Prostate gland (tissue), 2 donors: ENCODE measurements at regions not wholly inside any gene's neighbourhood (a gene's known extent, or its start where the extent isn't known, plus 50 kb on each side); places are given as distances from the start of the nearest gene placed in this dataset.

Source experiments
- DNase-seq: peaks from one replicate; pipeline ENCODE4 v3.0.0-alpha.2; 2019; ENCODE audit warnings: low spot score
- H3K27ac ChIP-seq, 2 donors: fragments of 200-600 bp; sonication (generic); 2 replicates each; pipeline ENCODE4 v1.5.1; 2017 to 2019
- H3K27me3 ChIP-seq: fragments of 200-600 bp; sonication (generic); replicated peaks from 2 replicates; pipeline ENCODE4 v1.5.1; 2019; ENCODE audit not compliant: insufficient read depth
- H3K36me3 ChIP-seq, 2 donors: fragments of 200-600 bp; sonication (generic); 1 replicate in 1 of 2; 2 replicates in 1 of 2; pipeline versions ENCODE4 v1.5.1 to v1.8.1; 2017 to 2019
- H3K4me1 ChIP-seq: fragments of 200-600 bp; sonication (generic); replicated peaks from 2 replicates; pipeline ENCODE4 v1.5.1; 2019
- H3K4me3 ChIP-seq, 2 donors: fragments of 200-600 bp; sonication (generic); 2 replicates each; pipeline ENCODE4 v1.5.1; 2017 to 2019
- H3K9me3 ChIP-seq: fragments of 200-600 bp; sonication (generic); 2 replicates; pipeline ENCODE4 v1.5.1; 2017
- POLR2A ChIP-seq: fragments of 450-650 bp; IDR thresholded peaks from one replicate; pipeline ENCODE4 v1.6.1; 2016; ENCODE audit warnings: antibody characterized with exemption, mild to moderate bottlenecking
- POLR2AphosphoS5 ChIP-seq: sonication (generic); formaldehyde crosslinking; IDR thresholded peaks from one replicate; pipeline ENCODE4 v1.6.1; 2017; ENCODE audit warnings: antibody characterized with exemption
- WGBS: methylation state at CpG from one replicate; pipeline ENCODE4 v1.1.5; 2018; 5-methylcytosine and 5-hydroxymethylcytosine counted together
- intact Hi-C: fragments of 100-400 bp; cut with DNase I; formaldehyde crosslinking; loops from one replicate; pipeline ENCODE4 v1.14.2; 2022
- TF ChIP-seq, protein P1 (sequence below), 4 experiments: fragments of 200-600 bp in 2 of 4; fragments of 450-650 bp in 2 of 4; sonication (generic) in 2 of 4; IDR thresholded peaks; 1 replicate in 3 of 4; 2 replicates in 1 of 4; pipeline ENCODE4 v1.5.1; 2016 to 2019; ENCODE audit warnings: antibody characterized with exemption in 4 of 4, mild to moderate bottlenecking in 2 of 4, moderate library complexity in 2 of 4

GRCh38 chr18:24530630-24531111 lies 70.2 kb downstream of the HRH4 start:
- WGBS, result 7% methylated on average over 6 of the region's 6 CpGs
- H3K9me3 ChIP-seq, result no peaks in the 10 kb centered on the region
- no peaks in the 10 kb centered on the region for H3K36me3 ChIP-seq
- TF ChIP-seq POLR2AphosphoS5, result no peak
- TF ChIP-seq, protein P1, sequence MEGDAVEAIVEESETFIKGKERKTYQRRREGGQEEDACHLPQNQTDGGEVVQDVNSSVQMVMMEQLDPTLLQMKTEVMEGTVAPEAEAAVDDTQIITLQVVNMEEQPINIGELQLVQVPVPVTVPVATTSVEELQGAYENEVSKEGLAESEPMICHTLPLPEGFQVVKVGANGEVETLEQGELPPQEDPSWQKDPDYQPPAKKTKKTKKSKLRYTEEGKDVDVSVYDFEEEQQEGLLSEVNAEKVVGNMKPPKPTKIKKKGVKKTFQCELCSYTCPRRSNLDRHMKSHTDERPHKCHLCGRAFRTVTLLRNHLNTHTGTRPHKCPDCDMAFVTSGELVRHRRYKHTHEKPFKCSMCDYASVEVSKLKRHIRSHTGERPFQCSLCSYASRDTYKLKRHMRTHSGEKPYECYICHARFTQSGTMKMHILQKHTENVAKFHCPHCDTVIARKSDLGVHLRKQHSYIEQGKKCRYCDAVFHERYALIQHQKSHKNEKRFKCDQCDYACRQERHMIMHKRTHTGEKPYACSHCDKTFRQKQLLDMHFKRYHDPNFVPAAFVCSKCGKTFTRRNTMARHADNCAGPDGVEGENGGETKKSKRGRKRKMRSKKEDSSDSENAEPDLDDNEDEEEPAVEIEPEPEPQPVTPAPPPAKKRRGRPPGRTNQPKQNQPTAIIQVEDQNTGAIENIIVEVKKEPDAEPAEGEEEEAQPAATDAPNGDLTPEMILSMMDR (IDR thresholded peaks at IDR 0.05), result no peak
- TF ChIP-seq POLR2A, result no peak
- no peaks in the 10 kb centered on the region for H3K4me1 ChIP-seq
- DNase-seq, result no peak
- H3K27me3 ChIP-seq, result no peaks in the 10 kb centered on the region
- H3K4me3 ChIP-seq, result no peak overlapping the region
- intact Hi-C loops, result no loop called here
- H3K27ac ChIP-seq, result no peak overlapping the region

DNA sequence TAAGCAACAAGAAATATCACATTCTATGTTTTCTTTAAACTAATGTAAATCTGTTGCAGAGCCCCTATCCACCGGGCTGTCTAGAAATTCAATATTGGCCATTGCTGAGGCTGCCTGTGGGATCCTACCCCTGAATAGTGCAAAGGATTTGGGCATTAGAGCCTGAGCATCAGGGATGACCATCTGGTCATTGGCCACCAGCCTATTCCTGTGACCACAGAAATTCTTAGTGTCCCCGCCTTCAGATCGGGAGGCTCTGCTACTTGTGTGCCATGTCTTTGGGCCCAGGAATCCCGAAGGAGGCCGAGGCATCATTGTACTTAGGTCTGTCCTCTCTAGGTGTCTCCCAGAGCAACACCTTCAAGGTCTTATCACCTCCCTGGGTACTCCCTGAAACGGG lies 73.8 kb downstream of the HRH4 start:
- WGBS, result 98% methylated on average over 6 of the region's 6 CpGs
- Histone ChIP-seq H3K9me3 (no peaks in the 10 kb centered on the region), H3K4me1 (no peaks in the 10 kb centered on the region), H3K27ac (no peak overlapping the region), H3K4me3 (no peak overlapping the region), H3K27me3 (no peaks in the 10 kb centered on the region), H3K36me3 (no peaks in the 10 kb centered on the region)
- DNase-seq, result no peak
- TF ChIP-seq, protein P1 (IDR thresholded peaks at IDR 0.05), result no peak
- TF ChIP-seq POLR2AphosphoS5, result no peak
- intact Hi-C loops, result no loop called here

GRCh38 chr18:24534737-24535136 lies 74.3 kb downstream of the HRH4 start:
- Histone ChIP-seq H3K27ac (no peak overlapping the region), H3K27me3 (no peaks in the 10 kb centered on the region), H3K4me1 (no peaks in the 10 kb centered on the region), H3K36me3 (no peaks in the 10 kb centered on the region), H3K4me3 (no peak overlapping the region), H3K9me3 (no peaks in the 10 kb centered on the region)
- DNase-seq, result no peak
- TF ChIP-seq, protein P1 (IDR thresholded peaks at IDR 0.05), result no peak
- TF ChIP-seq POLR2AphosphoS5 (no peak), POLR2A (no peak)
- 71% methylated on average over 4 of the region's 4 CpGs for WGBS
- intact Hi-C loops, result no loop called here

DNA sequence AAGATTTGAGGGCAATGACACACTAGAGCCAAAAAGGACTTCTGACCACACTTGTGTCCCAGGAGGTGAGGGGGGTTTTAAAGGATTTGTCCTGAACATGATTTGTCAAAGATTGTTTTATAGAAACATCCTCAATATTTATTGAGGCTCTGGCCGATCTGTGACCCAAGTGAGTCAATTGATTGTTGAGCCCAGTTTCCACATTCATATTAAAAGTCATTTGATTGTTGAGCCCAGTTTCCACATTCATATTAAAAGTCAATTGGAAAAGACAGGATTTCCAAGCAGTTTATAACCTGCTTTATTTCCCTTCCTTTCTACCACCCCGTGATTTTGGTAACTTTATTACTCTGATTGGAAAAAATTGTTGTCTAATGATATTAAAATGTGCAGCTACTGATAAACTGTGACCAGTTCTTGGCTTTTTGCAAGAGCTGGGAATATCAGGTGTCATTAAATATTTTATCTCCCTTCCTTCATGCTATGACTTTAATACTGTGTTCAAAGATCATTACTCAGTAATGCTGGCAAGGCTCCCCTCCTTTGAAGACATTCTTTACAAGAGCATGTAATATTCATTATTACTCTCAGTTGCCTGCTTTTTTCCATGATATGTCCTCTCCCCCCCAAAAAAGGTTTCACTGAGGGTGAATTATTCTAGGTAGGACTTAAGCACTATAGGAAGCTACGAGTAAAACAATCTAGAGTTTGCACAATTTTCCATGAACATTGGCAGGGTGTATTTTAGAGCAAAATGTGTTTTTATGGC lies 75.3 kb downstream of the HRH4 start:
- H3K27ac ChIP-seq, result no peak overlapping the region
- 59% methylated on average over 3 of the region's 3 CpGs for WGBS
- no peak for DNase-seq
- H3K4me1 ChIP-seq, result no peaks in the 10 kb centered on the region
- intact Hi-C loops, result no loop called here
- H3K9me3 ChIP-seq, result no peaks in the 10 kb centered on the region
- no peaks in the 10 kb centered on the region for H3K27me3 ChIP-seq
- TF ChIP-seq, protein P1 (IDR thresholded peaks at IDR 0.05), result no peak
- TF ChIP-seq POLR2A (no peak), POLR2AphosphoS5 (no peak)
- H3K4me3 ChIP-seq, result no peak overlapping the region
- no peaks in the 10 kb centered on the region for H3K36me3 ChIP-seq

GRCh38 chr18:24536326-24536725 lies 75.9 kb downstream of the HRH4 start:
- H3K36me3 ChIP-seq, result no peaks in the 10 kb centered on the region
- intact Hi-C loops, result no loop called here
- WGBS, result 59% methylated on average over 4 of the region's 4 CpGs
- no peak overlapping the region for H3K27ac ChIP-seq
- H3K4me1 ChIP-seq, result no peaks in the 10 kb centered on the region
- H3K4me3 ChIP-seq, result no peak overlapping the region
- no peak for TF ChIP-seq POLR2A
- TF ChIP-seq, protein P1 (IDR thresholded peaks at IDR 0.05), result no peak
- no peak for TF ChIP-seq POLR2AphosphoS5
- DNase-seq, result no peak
- no peaks in the 10 kb centered on the region for H3K27me3 ChIP-seq
- no peaks in the 10 kb centered on the region for H3K9me3 ChIP-seq
